ENCODE measurements at regions not wholly inside any gene's neighbourhood (a gene's known extent, or its start where the extent isn't known, plus 50 kb on each side); places are given as distances from the start of the nearest gene placed in this dataset.

DNA sequence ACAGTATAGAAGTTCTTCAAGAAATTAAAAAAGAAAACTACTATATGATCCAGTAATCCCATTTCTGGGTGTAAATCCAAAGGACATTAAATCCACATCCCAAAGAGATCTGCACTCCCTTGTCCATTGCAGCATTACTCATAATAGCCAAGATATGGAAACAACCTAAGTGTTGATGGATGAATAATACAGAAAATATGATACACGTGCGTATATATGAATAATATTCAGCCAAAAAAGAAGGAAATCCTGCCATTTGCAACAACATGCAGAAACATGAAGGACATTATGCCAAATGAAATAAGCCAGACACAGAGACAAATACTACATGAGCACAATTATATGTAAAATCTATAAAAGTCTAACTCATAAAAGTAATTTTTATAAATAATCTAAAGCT, 306.3 kb upstream of the ANO3 start:
- no peak for DNase-seq (ENCODE audit: low spot score)
- Histone ChIP-seq H3K27me3 (ENCODE audit: control insufficient read depth in 3 of 3, insufficient read depth in 3 of 3, low read depth in 1 of 3, low read length in 3 of 3) (no peaks in the 10 kb centered on the region), H3K9ac (ENCODE audit: low read depth, low read length, poor library complexity) (no peak overlapping the region), H3K79me1 (ENCODE audit: low read depth, low read length) (no peaks in the 10 kb centered on the region), H3K4me3 (ENCODE audit: low read length in 2 of 2) (no peak overlapping the region), H3K4me2 (ENCODE audit: insufficient read depth, low read length, poor library complexity, severe bottlenecking) (no peak overlapping the region), H2BK12ac (ENCODE audit: low read length) (no peak overlapping the region), H3K14ac (ENCODE audit: low read length) (no peak overlapping the region), H2AK5ac (ENCODE audit: low read depth, low read length) (no peak overlapping the region), H2BK120ac (ENCODE audit: low read depth, low read length) (no peak overlapping the region), H3K27ac (replicated peaks; ENCODE audit: low read length) (no peak overlapping the region), H2BK5ac (ENCODE audit: low read length) (no peak overlapping the region), H3K36me3 (replicated peaks in 1 of 2; ENCODE audit: control insufficient read depth in 2 of 2, insufficient read depth in 2 of 2, low read length in 2 of 2) (no peaks in the 10 kb centered on the region), H3K4me1 (ENCODE audit: control insufficient read depth in 2 of 2, insufficient read depth in 1 of 2, low read depth in 1 of 2, low read length in 2 of 2) (no peaks in the 10 kb centered on the region), H3K23ac (ENCODE audit: low read depth, low read length, poor library complexity) (no peak overlapping the region), H3K4ac (ENCODE audit: low read length) (no peak overlapping the region), H2AFZ (ENCODE audit: low read length) (no peak overlapping the region), H4K91ac (ENCODE audit: low read depth, low read length, poor library complexity) (no peak overlapping the region), H3K9me3 (replicated peaks in 1 of 2; ENCODE audit: control insufficient read depth in 2 of 2, insufficient read depth in 1 of 2, low read depth in 1 of 2, low read length in 2 of 2) (no peaks in the 10 kb centered on the region), H4K8ac (ENCODE audit: low read depth, low read length) (no peak overlapping the region), H3K18ac (ENCODE audit: low read length) (no peak overlapping the region), H2BK15ac (ENCODE audit: low read length) (no peak overlapping the region)
- WGBS, 2 donors (ENCODE audit: extremely low coverage in 2 of 2, insufficient read length in 2 of 2, insufficient replicate concordance in 1 of 2) = no CpG with 5 or more reads among the region's 2 CpGs

DNA sequence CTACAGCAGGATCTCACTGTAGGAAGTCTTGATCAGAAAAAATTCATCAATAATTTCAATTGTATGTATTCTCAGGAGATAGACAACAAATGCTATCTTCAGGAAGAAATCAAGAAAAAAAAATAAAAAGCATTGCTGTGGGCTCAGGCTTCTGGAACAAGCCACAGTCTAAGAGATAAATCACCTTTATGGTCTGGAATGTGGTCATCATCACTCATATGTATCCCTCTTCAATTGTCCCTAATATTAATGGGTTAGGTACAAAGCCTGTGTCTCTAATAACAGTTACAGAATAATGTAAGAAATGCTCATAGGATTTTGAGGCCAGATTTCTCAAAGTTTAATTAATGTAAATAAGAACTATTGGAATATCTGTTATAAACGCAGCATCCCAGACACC, 305.9 kb upstream of the ANO3 start:
- no peak overlapping the region for H3K4me2 ChIP-seq (ENCODE audit: insufficient read depth, low read length, poor library complexity, severe bottlenecking)
- no peak overlapping the region for H3K4ac ChIP-seq (ENCODE audit: low read length)
- no peak overlapping the region for H3K27ac ChIP-seq (replicated peaks; ENCODE audit: low read length)
- DNase-seq (ENCODE audit: low spot score) = no peak
- no peak overlapping the region for H4K8ac ChIP-seq (ENCODE audit: low read depth, low read length)
- H3K4me1 ChIP-seq (ENCODE audit: control insufficient read depth in 2 of 2, insufficient read depth in 1 of 2, low read depth in 1 of 2, low read length in 2 of 2) = no peaks in the 10 kb centered on the region
- no peak overlapping the region for H4K91ac ChIP-seq (ENCODE audit: low read depth, low read length, poor library complexity)
- no peak overlapping the region for H2BK12ac ChIP-seq (ENCODE audit: low read length)
- no peak overlapping the region for H3K18ac ChIP-seq (ENCODE audit: low read length)
- no peak overlapping the region for H2BK120ac ChIP-seq (ENCODE audit: low read depth, low read length)
- no peak overlapping the region for H3K14ac ChIP-seq (ENCODE audit: low read length)
- no peak overlapping the region for H2AFZ ChIP-seq (ENCODE audit: low read length)
- H3K79me1 ChIP-seq (ENCODE audit: low read depth, low read length) = no peaks in the 10 kb centered on the region
- no CpG with 5 or more reads among the region's 1 CpG for WGBS, 2 donors (ENCODE audit: extremely low coverage in 2 of 2, insufficient read length in 2 of 2, insufficient replicate concordance in 1 of 2)
- no peaks in the 10 kb centered on the region for H3K9me3 ChIP-seq (replicated peaks in 1 of 2; ENCODE audit: control insufficient read depth in 2 of 2, insufficient read depth in 1 of 2, low read depth in 1 of 2, low read length in 2 of 2)
- H3K4me3 ChIP-seq (ENCODE audit: low read length in 2 of 2) = no peak overlapping the region
- H3K36me3 ChIP-seq (replicated peaks in 1 of 2; ENCODE audit: control insufficient read depth in 2 of 2, insufficient read depth in 2 of 2, low read length in 2 of 2) = no peaks in the 10 kb centered on the region
- H3K9ac ChIP-seq (ENCODE audit: low read depth, low read length, poor library complexity) = no peak overlapping the region
- H2BK5ac ChIP-seq (ENCODE audit: low read length) = no peak overlapping the region
- H3K27me3 ChIP-seq (ENCODE audit: control insufficient read depth in 3 of 3, insufficient read depth in 3 of 3, low read depth in 1 of 3, low read length in 3 of 3) = no peaks in the 10 kb centered on the region
- no peak overlapping the region for H2BK15ac ChIP-seq (ENCODE audit: low read length)
- no peak overlapping the region for H3K23ac ChIP-seq (ENCODE audit: low read depth, low read length, poor library complexity)
- no peak overlapping the region for H2AK5ac ChIP-seq (ENCODE audit: low read depth, low read length)

DNA sequence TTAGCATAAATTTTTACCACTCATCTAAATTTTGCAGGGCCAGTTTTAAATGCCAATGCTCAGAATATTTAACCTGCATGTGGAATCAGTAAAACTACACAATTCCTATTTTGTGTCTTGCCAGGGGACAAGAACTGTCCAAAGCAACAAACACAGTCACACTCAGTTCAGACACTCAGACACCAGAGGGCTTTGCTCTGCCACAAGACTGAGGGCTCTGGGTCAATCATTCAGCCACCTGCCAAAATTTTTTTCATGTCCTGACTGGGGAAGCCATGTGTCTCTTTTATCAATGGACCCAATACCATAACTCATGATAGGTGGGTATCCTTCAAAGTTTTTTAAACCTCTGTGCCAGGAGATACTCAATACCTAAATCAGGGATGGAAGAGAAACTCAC, 304.0 kb upstream of the ANO3 start:
- DNase-seq (ENCODE audit: low spot score) = no peak
- H3K9me3 ChIP-seq (replicated peaks in 1 of 2; ENCODE audit: control insufficient read depth in 2 of 2, insufficient read depth in 1 of 2, low read depth in 1 of 2, low read length in 2 of 2) = no peaks in the 10 kb centered on the region
- H3K36me3 ChIP-seq (replicated peaks in 1 of 2; ENCODE audit: control insufficient read depth in 2 of 2, insufficient read depth in 2 of 2, low read length in 2 of 2) = no peaks in the 10 kb centered on the region
- no peak overlapping the region for H4K91ac ChIP-seq (ENCODE audit: low read depth, low read length, poor library complexity)
- H2AFZ ChIP-seq (ENCODE audit: low read length) = no peak overlapping the region
- H3K79me1 ChIP-seq (ENCODE audit: low read depth, low read length) = no peaks in the 10 kb centered on the region
- no peak overlapping the region for H3K18ac ChIP-seq (ENCODE audit: low read length)
- H4K8ac ChIP-seq (ENCODE audit: low read depth, low read length) = no peak overlapping the region
- H3K4me2 ChIP-seq (ENCODE audit: insufficient read depth, low read length, poor library complexity, severe bottlenecking) = no peak overlapping the region
- no peak overlapping the region for H3K4me3 ChIP-seq (ENCODE audit: low read length in 2 of 2)
- H2BK5ac ChIP-seq (ENCODE audit: low read length) = no peak overlapping the region
- H2BK12ac ChIP-seq (ENCODE audit: low read length) = no peak overlapping the region
- H3K9ac ChIP-seq (ENCODE audit: low read depth, low read length, poor library complexity) = no peak overlapping the region
- no peak overlapping the region for H3K27ac ChIP-seq (replicated peaks; ENCODE audit: low read length)
- no peaks in the 10 kb centered on the region for H3K27me3 ChIP-seq (ENCODE audit: control insufficient read depth in 3 of 3, insufficient read depth in 3 of 3, low read depth in 1 of 3, low read length in 3 of 3)
- no peak overlapping the region for H2BK15ac ChIP-seq (ENCODE audit: low read length)
- H3K4ac ChIP-seq (ENCODE audit: low read length) = no peak overlapping the region
- no peaks in the 10 kb centered on the region for H3K4me1 ChIP-seq (ENCODE audit: control insufficient read depth in 2 of 2, insufficient read depth in 1 of 2, low read depth in 1 of 2, low read length in 2 of 2)
- H3K14ac ChIP-seq (ENCODE audit: low read length) = no peak overlapping the region
- no peak overlapping the region for H2AK5ac ChIP-seq (ENCODE audit: low read depth, low read length)
- no peak overlapping the region for H2BK120ac ChIP-seq (ENCODE audit: low read depth, low read length)
- H3K23ac ChIP-seq (ENCODE audit: low read depth, low read length, poor library complexity) = no peak overlapping the region

DNA sequence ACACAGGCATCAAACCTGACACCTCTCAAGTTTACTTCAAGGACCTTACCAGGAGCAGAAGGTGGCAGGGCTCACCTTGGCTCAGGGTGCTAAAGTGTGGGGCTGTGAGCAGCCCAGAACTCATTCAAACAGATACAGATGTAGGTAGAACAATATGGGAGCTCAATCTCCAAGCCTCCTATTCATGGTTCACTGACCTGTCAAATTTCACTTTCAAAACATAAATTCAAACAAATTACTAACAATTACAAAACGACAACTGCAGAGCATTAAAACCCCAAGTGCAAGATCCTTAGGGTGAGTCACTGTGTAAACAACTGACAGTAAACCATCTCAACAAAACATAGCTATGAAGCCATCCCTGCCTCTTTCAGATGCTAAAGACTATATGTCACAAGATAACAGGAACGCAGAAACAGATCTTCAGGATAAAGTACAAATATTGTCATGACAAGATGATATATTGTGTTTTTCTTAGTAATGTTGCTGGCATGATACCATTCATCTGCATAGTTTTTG, 303.5 kb upstream of the ANO3 start:
- H2AFZ ChIP-seq (ENCODE audit: low read length) = no peak overlapping the region
- H3K4ac ChIP-seq (ENCODE audit: low read length) = no peak overlapping the region
- H4K8ac ChIP-seq (ENCODE audit: low read depth, low read length) = no peak overlapping the region
- DNase-seq (ENCODE audit: low spot score) = no peak
- H2BK120ac ChIP-seq (ENCODE audit: low read depth, low read length) = no peak overlapping the region
- H3K4me3 ChIP-seq (ENCODE audit: low read length in 2 of 2) = no peak overlapping the region
- no peak overlapping the region for H3K18ac ChIP-seq (ENCODE audit: low read length)
- no peaks in the 10 kb centered on the region for H3K9me3 ChIP-seq (replicated peaks in 1 of 2; ENCODE audit: control insufficient read depth in 2 of 2, insufficient read depth in 1 of 2, low read depth in 1 of 2, low read length in 2 of 2)
- no peaks in the 10 kb centered on the region for H3K79me1 ChIP-seq (ENCODE audit: low read depth, low read length)
- no peak overlapping the region for H2AK5ac ChIP-seq (ENCODE audit: low read depth, low read length)
- no peak overlapping the region for H2BK15ac ChIP-seq (ENCODE audit: low read length)
- no peak overlapping the region for H3K27ac ChIP-seq (replicated peaks; ENCODE audit: low read length)
- no peak overlapping the region for H3K4me2 ChIP-seq (ENCODE audit: insufficient read depth, low read length, poor library complexity, severe bottlenecking)
- H2BK12ac ChIP-seq (ENCODE audit: low read length) = no peak overlapping the region
- 100% methylated on average over 1 of the region's 2 CpGs; no CpG with 5 or more reads in 1 of the 2 donors for WGBS, 2 donors (ENCODE audit: extremely low coverage in 2 of 2, insufficient read length in 2 of 2, insufficient replicate concordance in 1 of 2)
- no peak overlapping the region for H3K23ac ChIP-seq (ENCODE audit: low read depth, low read length, poor library complexity)
- H3K4me1 ChIP-seq (ENCODE audit: control insufficient read depth in 2 of 2, insufficient read depth in 1 of 2, low read depth in 1 of 2, low read length in 2 of 2) = no peaks in the 10 kb centered on the region
- H3K9ac ChIP-seq (ENCODE audit: low read depth, low read length, poor library complexity) = no peak overlapping the region
- H3K36me3 ChIP-seq (replicated peaks in 1 of 2; ENCODE audit: control insufficient read depth in 2 of 2, insufficient read depth in 2 of 2, low read length in 2 of 2) = no peaks in the 10 kb centered on the region
- no peak overlapping the region for H3K14ac ChIP-seq (ENCODE audit: low read length)
- no peaks in the 10 kb centered on the region for H3K27me3 ChIP-seq (ENCODE audit: control insufficient read depth in 3 of 3, insufficient read depth in 3 of 3, low read depth in 1 of 3, low read length in 3 of 3)
- H2BK5ac ChIP-seq (ENCODE audit: low read length) = no peak overlapping the region
- no peak overlapping the region for H4K91ac ChIP-seq (ENCODE audit: low read depth, low read length, poor library complexity)

All from neuronal stem cell (in vitro differentiated cells).